ENCODE measurements at regions not wholly inside any gene's neighbourhood (a gene's known extent, or its start where the extent isn't known, plus 50 kb on each side); places are given as distances from the start of the nearest gene placed in this dataset.

DNA sequence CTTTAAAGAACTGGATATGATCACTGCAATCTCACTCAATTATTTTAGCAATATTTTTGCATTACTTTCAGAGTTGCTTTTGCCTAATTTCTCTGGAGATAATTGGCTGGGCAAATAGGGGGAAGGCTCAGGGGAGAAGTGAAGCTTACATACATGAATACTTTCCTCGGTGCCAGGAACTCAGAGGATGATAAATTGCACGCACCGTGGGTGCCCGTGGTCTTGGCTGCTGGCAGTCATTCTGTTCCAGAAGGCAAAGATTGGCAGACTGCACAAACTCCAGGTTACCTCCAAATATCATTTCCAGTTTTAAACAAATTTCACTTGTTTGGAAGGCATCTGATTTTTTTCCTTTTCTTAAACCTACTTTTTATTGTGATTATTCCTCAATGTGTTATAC lies 197.8 kb upstream of the TMEM72 start:
- Histone ChIP-seq H3K27me3 (ENCODE audit: insufficient read depth, low read depth) (peaks cover 17% of the 10 kb centered on the region; the same call in 1 of the 2 replicates), H2AFZ (no peak overlapping the region), H4K20me1 (ENCODE audit: insufficient read depth) (no peaks in the 10 kb centered on the region), H3K4me1 (replicated peaks; ENCODE audit: insufficient read depth) (no peaks in the 10 kb centered on the region), H3K9me2 (ENCODE audit: insufficient read depth) (no peaks in the 10 kb centered on the region), H3K27ac (no peak overlapping the region), H3F3A (ENCODE audit: insufficient read depth, low read depth) (no peaks in the 10 kb centered on the region), H3K4me2 (no peak overlapping the region), H3K9me3 (ENCODE audit: insufficient read depth, low read depth) (no peaks in the 10 kb centered on the region), H3K4me3 (no peak overlapping the region), H3K79me2 (ENCODE audit: low read depth) (no peaks in the 10 kb centered on the region), H3K36me3 (ENCODE audit: low read depth) (no peaks in the 10 kb centered on the region)
- intact Hi-C loops (cut with micrococcal nuclease; ENCODE audit: unreplicated experiment): no loop called here
- TF ChIP-seq EZH2 (IDR thresholded peaks at IDR 0.05; ENCODE audit: low read depth) (no peak), CTCF (conservative IDR thresholded peaks at IDR 0.05) (no peak)
- CTCF ChIA-PET: no interaction called here
- no TSS peak for BruUV-seq (replicated peaks)
- POLR2A ChIA-PET (ENCODE audit: unreplicated experiment): no interaction called here
- no peak for DNase-seq

GRCh38 chr10:44714451-44714850 lies 196.7 kb upstream of the TMEM72 start:
- H3K27me3 ChIP-seq (ENCODE audit: insufficient read depth, low read depth): peaks cover 17% of the 10 kb centered on the region; the same call in 1 of the 2 replicates
- H3K4me3 ChIP-seq: no peak overlapping the region
- TF ChIP-seq EZH2 (IDR thresholded peaks at IDR 0.05; ENCODE audit: low read depth) (no peak), CTCF (conservative IDR thresholded peaks at IDR 0.05) (no peak)
- H2AFZ ChIP-seq: no peak overlapping the region
- no peaks in the 10 kb centered on the region for H3K36me3 ChIP-seq (ENCODE audit: low read depth)
- H3F3A ChIP-seq (ENCODE audit: insufficient read depth, low read depth): no peaks in the 10 kb centered on the region
- no peaks in the 10 kb centered on the region for H4K20me1 ChIP-seq (ENCODE audit: insufficient read depth)
- no peak overlapping the region for H3K27ac ChIP-seq
- no peaks in the 10 kb centered on the region for H3K79me2 ChIP-seq (ENCODE audit: low read depth)
- DNase-seq: no peak
- no peak overlapping the region for H3K4me2 ChIP-seq
- intact Hi-C loops (cut with micrococcal nuclease; ENCODE audit: unreplicated experiment): no loop called here
- ChIA-PET POLR2A (ENCODE audit: unreplicated experiment) (no interaction called here), CTCF (no interaction called here)
- H3K9me2 ChIP-seq (ENCODE audit: insufficient read depth): no peaks in the 10 kb centered on the region
- H3K4me1 ChIP-seq (replicated peaks; ENCODE audit: insufficient read depth): no peaks in the 10 kb centered on the region
- H3K9me3 ChIP-seq (ENCODE audit: insufficient read depth, low read depth): no peaks in the 10 kb centered on the region
- BruUV-seq (replicated peaks): no TSS peak

DNA sequence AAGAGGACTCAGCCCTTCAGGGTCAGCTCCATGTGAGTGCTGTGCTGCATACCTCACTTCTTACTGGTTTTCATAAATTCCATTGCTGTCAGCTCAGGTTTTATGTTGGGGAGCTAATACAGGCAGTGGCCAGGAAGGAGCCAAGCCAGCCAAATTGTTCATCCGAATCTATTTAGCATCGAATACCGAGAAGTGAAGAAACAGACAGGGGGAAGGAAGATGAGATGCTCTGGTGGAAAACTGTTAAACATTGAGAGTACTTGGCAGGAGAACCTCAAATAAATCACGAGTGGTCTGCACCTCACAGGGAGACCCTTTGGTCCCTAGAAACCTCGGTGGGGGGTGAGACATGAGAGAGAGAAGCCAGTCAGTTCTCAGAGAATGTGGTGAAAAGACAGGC lies 196.0 kb upstream of the TMEM72 start:
- Histone ChIP-seq H3K79me2 (ENCODE audit: low read depth) (no peaks in the 10 kb centered on the region), H2AFZ (no peak overlapping the region), H3F3A (ENCODE audit: insufficient read depth, low read depth) (no peaks in the 10 kb centered on the region), H3K9me3 (ENCODE audit: insufficient read depth, low read depth) (no peaks in the 10 kb centered on the region), H3K4me2 (no peak overlapping the region), H3K27me3 (ENCODE audit: insufficient read depth, low read depth) (peaks cover 17% of the 10 kb centered on the region; the same call in 1 of the 2 replicates), H3K36me3 (ENCODE audit: low read depth) (no peaks in the 10 kb centered on the region), H3K9me2 (ENCODE audit: insufficient read depth) (no peaks in the 10 kb centered on the region), H3K4me1 (replicated peaks; ENCODE audit: insufficient read depth) (no peaks in the 10 kb centered on the region), H4K20me1 (ENCODE audit: insufficient read depth) (no peaks in the 10 kb centered on the region), H3K4me3 (no peak overlapping the region), H3K27ac (no peak overlapping the region)
- ChIA-PET POLR2A (ENCODE audit: unreplicated experiment) (no interaction called here), CTCF (no interaction called here)
- no TSS peak for BruUV-seq (replicated peaks)
- intact Hi-C loops (cut with micrococcal nuclease; ENCODE audit: unreplicated experiment): no loop called here
- no peak for TF ChIP-seq EZH2 (IDR thresholded peaks at IDR 0.05; ENCODE audit: low read depth)
- TF ChIP-seq CTCF (conservative IDR thresholded peaks at IDR 0.05): no peak
- DNase-seq: no peak

Measured in PC-9 (cell line).